Ishikawa (cell line): ENCODE measurements at regions not wholly inside any gene's neighbourhood (a gene's known extent, or its start where the extent isn't known, plus 50 kb on each side); places are given as distances from the start of the nearest gene placed in this dataset.

Experiments
- CEBPB ChIP-seq: IDR thresholded peaks from 2 replicates; pipeline ENCODE4 v1.6.1; 2012
- CREB1 ChIP-seq: IDR thresholded peaks from 2 replicates; pipeline ENCODE4 v1.6.1; 2012; ENCODE audit warnings: low read depth
- EGR1 ChIP-seq: IDR thresholded peaks from 2 replicates; pipeline ENCODE4 v1.6.1; 2012
- EP300 ChIP-seq: IDR thresholded peaks from 2 replicates; pipeline ENCODE4 v1.6.1; 2012; ENCODE audit warnings: borderline replicate concordance
- FOXM1 ChIP-seq: IDR thresholded peaks from 2 replicates; pipeline ENCODE4 v1.6.1; 2012; ENCODE audit warnings: low read depth, borderline replicate concordance
- MAX ChIP-seq: IDR thresholded peaks from 2 replicates; pipeline ENCODE4 v1.6.1; 2012
- NFIC ChIP-seq: IDR thresholded peaks from 2 replicates; pipeline ENCODE4 v1.6.1; 2012
- RAD21 ChIP-seq: IDR thresholded peaks from 2 replicates; pipeline ENCODE4 v1.6.1; 2012; ENCODE audit warnings: low read depth
- REST ChIP-seq: IDR thresholded peaks from 2 replicates; pipeline ENCODE4 v1.6.1; 2012; ENCODE audit warnings: low read depth, mild to moderate bottlenecking
- TAF1 ChIP-seq: IDR thresholded peaks from 2 replicates; pipeline ENCODE4 v1.6.1; 2012; ENCODE audit warnings: low read depth, mild to moderate bottlenecking
- TCF12 ChIP-seq: IDR thresholded peaks from 2 replicates; pipeline ENCODE4 v1.6.1; 2012; ENCODE audit warnings: low read depth
- TEAD4 ChIP-seq: IDR thresholded peaks from 2 replicates; pipeline ENCODE4 v1.6.1; 2012
- USF1 ChIP-seq: IDR thresholded peaks from 2 replicates; pipeline ENCODE4 v1.6.1; 2012
- YY1 ChIP-seq: IDR thresholded peaks from 2 replicates; pipeline ENCODE4 v1.6.1; 2012; ENCODE audit warnings: low read depth
- ZBTB7A ChIP-seq: IDR thresholded peaks from 2 replicates; pipeline ENCODE4 v1.6.1; 2012; ENCODE audit warnings: low read depth

DNA sequence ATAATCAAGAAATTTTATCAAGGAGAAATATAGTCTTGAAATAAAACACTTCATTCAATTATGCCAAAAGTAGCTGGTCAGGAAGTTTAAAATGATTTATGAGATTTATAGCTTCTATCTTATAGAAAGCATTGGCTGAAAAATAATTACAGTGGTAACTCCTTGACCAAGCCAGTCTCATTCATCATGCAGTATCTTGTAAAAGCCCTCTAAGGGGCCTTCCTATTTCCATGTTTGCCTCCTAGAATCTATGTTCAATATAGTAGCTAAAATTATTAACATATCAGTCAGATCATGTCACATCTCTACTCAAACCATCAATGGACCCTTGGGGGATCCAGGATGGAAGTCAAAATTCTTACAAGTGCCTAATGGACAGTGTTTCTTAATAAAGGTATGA is 393.4 kb upstream of the ST8SIA4 start:
- TF ChIP-seq FOXM1 (no peak), YY1 (no peak)

GRCh38 chr5:101292199-101292598 is 389.1 kb upstream of the ST8SIA4 start:
- no peak for TF ChIP-seq RAD21
- no peak for TF ChIP-seq NFIC

DNA sequence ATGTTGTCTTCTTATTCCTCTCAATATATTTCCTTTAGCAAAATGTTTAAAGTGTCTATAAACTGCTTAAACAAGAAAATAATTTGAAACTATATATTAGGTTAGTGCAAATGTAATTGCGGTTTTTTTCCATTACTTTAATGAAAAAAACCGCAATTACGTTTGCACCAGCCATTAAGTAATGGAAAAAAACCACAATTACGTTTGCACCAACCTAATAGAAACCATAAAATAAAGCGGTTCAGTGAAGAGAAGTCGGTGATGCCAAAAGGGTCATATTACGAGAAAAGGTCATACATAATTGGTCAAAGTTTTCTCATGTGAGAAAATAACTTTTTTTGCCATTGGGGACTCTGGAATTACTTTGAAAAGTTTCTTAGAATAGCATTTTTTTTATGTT is 385.6 kb upstream of the ST8SIA4 start:
- no peak for TF ChIP-seq REST
- no peak for TF ChIP-seq CEBPB
- TF ChIP-seq TEAD4, result no peak

GRCh38 chr5:101284736-101285375 is 381.8 kb upstream of the ST8SIA4 start:
- TF ChIP-seq REST, result no peak
- TF ChIP-seq TCF12, result no peak
- TF ChIP-seq CEBPB, result no peak
- TF ChIP-seq FOXM1, result no peak
- TF ChIP-seq YY1, result no peak
- TF ChIP-seq TAF1, result no peak

- TF ChIP-seq MAX, result no peak
- no peak for TF ChIP-seq FOXM1
- no peak for TF ChIP-seq ZBTB7A
- TF ChIP-seq CREB1, result no peak
Measured at GRCh38 chr5:101278917-101279316, 375.8 kb upstream of the ST8SIA4 start.

GRCh38 chr5:101278011-101278687 is 375.1 kb upstream of the ST8SIA4 start:
- TF ChIP-seq ZBTB7A (no peak), FOXM1 (no peak), EP300 (no peak), USF1 (no peak), NFIC (no peak), EGR1 (no peak), CREB1 (no peak), RAD21 (no peak), REST (no peak), YY1 (no peak), CEBPB (no peak), TEAD4 (no peak), MAX (no peak), TAF1 (no peak), TCF12 (no peak)
